GM21360 (cell line): ENCODE measurements at regions not wholly inside any gene's neighbourhood (a gene's known extent, or its start where the extent isn't known, plus 50 kb on each side); places are given as distances from the start of the nearest gene placed in this dataset.
"Not testable (repeated sequence)": the region's sequence is repeated elsewhere in the genome, so short reads cannot be mapped to it uniquely, and the experiment has no call there.

Experiments
- ATAC-seq: cut with Tn5 transposase; IDR thresholded peaks from one replicate; pipeline ENCODE4 v1.9.1; 2021; ENCODE audit warnings: mild to moderate bottlenecking, moderate library complexity; ENCODE audit not compliant: unreplicated experiment

- no peak for ATAC-seq
These were observed 1063.5 kb upstream of the NUDT12 start for GRCh38 chr5:104626122-104626521.

- ATAC-seq, result no peak
These were observed 1049.4 kb upstream of the NUDT12 start for GRCh38 chr5:104612005-104612404.

- no peak for ATAC-seq
These were observed 1048.7 kb upstream of the NUDT12 start for GRCh38 chr5:104611135-104611767.

- no peak for ATAC-seq
These were observed 1043.8 kb upstream of the NUDT12 start for GRCh38 chr5:104606258-104606829.

DNA sequence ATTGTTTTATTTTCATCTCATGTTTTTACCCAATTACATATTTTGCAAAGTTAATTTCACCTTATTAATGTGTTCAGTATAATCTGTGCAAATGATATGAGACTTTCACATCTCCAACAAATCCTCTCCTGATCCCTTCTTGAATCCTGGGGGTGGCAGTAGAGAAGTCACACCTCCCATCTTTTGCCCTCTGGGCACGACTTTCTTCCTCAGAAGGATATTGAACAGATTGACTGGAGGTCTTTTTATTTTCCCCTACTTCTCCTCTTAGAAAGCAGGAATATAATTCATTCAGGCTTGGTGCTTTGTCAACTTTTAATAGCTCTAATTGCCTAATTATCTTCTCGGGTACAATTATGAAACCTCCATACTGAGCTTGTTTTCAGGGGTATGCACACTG is 1037.1 kb upstream of the NUDT12 start:
- no peak for ATAC-seq

DNA sequence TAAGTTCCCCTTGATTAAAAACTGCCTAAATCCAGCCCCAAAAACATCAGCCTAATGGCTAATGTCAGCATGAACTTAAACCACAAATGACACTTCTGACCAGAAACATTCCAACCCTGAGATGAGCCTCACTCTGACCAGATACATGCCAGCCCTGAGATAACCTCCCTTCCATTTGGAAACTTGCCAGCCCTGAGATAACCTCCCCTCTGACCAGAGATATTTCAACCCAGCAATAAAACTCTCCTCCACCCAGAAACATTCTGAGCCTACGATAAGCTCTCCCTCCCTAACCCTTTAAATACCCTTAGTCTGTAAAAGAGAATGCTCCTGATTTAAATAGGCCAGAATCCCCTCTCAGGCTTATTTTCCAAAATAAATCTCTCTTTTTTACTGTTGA is 1035.7 kb upstream of the NUDT12 start:
- ATAC-seq, result no peak

DNA sequence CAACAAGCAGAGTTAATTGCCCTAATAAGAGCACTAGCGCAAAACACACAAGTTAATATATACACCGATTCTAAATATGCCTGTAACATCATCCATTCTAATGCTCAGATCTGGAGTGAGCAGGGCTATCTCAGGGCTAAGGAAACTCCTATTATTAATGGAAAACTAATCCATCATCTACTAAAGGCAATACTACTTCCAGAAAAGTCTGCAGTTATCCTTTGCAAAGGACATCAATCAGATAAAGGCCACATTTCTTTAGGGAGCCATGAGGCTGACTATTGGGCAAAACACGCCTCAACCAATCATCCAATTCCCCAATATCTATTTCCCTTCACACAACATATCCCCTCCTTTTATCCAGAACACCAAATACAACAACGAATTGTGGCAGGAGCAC is 1032.3 kb upstream of the NUDT12 start:
- ATAC-seq, result no peak

DNA sequence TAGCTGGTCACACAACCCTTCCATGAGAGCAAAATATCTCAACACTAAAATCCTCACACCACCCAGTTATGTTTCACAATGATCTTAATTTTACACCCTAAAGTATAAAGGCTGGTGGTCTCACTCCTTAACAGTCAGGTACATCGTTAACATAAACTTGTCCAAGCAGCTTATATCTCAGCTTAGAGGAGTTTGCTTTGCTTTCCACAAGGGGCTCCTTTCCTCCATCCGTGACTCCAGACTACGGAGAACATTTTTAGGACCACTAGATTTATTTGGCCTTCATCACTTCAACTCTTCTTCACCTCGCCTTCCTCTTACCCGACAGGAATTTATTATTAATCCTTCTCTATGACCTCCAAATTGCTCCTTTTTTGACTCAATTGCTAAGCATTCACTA is 1014.1 kb upstream of the NUDT12 start:
- no peak for ATAC-seq

- ATAC-seq, result no peak
These were observed 1011.5 kb upstream of the NUDT12 start for GRCh38 chr5:104573949-104574709.

DNA sequence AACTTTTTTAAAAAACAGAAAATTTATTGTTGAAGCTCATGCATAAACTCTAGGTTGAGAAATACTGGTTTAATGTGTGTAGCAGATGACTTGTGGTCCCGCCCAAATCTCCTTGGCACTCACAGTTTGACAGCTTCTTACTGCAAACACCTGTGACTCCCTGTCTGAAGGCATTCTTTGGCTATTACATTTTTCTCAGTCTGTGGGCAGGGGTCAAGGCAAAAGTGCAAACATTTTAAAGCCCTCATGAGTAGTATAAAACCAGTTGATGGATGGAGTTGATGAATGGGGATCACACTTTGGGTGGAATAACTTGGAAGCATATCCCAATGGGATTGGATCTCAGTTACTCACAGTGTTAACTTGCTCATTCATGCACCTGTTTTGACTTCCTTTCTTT is 1007.0 kb upstream of the NUDT12 start:
- no peak for ATAC-seq

- ATAC-seq, result no peak
These were observed 1001.9 kb upstream of the NUDT12 start for GRCh38 chr5:104564530-104564929.

DNA sequence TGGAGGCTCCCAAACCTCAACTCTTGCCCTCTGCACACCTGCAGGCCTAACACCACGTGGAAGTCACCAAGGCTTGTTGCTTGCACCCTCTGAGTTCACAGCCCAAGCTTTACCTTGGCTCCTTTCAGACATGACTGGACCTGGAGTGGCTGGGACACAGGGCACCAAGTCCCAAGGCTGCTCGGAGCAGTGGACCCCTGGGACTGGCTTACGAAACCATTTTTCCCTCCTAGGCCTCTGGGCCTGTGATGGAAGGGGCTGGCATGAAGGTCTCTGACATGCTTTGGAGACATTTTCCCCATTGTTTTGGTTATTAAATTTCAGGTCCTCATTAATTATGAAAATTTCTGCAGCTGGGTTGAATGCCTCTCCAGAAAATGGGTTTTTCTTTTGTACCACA is 994.4 kb upstream of the NUDT12 start:
- ATAC-seq, result no peak

DNA sequence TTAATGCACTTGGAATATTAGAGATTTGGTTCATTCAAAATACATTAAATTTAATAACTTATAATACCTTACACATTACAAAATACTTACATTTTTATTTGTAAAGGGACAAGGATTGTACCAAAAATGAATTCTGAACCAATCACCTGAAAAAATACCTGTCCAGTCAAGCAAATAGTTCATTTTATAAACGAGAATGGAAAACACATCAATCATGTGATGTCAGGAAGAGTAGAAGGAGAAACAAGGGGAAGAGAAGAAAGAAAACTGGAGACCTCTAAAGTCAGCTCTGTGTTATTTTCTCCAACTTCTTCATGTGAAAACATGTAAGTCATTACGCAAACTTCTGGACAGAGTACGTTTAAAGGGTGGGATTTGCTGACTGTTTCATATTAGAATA is 989.0 kb upstream of the NUDT12 start:
- no peak for ATAC-seq

GRCh38 chr5:104546871-104547270 is 984.3 kb upstream of the NUDT12 start:
- ATAC-seq, result not testable (repeated sequence)

DNA sequence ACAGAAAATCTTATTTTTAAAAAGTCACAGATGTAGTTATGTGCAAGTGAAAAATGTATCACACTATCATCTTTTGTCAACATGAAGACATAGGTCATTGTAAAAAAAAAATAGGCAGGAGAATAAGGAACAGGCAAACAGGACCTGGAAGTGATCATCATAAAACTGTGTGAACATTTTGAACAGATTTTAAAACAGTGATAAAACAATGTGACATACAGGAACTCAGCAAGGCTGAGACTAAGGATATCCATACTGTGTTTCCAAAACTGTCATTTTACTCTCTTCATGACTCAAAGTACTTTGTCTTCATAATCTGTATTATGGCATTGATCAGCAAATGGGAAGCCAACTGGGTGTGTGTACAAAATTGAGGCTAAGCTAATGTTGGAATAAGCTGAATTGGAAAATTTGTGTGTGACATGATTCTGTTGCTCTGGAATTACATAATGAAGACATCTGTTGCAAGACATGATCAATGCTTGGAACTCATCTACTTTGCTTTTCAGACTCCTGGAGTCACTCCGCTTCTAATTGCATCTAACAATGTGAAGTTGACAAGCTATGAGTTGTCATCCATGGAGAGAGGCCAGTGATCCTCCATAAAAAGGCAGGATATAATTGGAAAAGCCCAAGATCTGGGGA is 978.7 kb upstream of the NUDT12 start:
- no peak for ATAC-seq

GRCh38 chr5:104540448-104540847 is 977.9 kb upstream of the NUDT12 start:
- no peak for ATAC-seq

GRCh38 chr5:104539618-104540350 is 977.2 kb upstream of the NUDT12 start:
- ATAC-seq, result no peak

DNA sequence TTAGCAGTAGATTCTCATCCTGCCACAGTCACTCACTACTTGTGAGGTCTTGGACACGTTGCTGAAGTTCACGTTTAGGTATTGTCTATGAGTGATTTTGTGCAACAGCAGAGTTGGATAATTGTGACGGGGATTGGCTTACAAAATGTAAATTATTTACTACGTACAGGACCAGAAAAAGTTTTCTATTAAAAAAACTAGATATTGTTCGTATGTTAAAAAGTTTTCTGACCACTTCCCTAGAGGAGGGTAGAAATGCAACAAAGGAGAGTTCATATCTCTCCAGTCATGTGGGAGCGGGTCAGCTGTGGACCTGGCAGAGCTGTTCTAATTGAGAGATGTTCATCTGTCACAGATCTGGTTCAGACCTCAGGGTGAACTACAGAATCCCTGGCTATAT is 976.1 kb upstream of the NUDT12 start:
- ATAC-seq, result no peak

GRCh38 chr5:104533498-104533897 is 970.9 kb upstream of the NUDT12 start:
- ATAC-seq, result no peak

DNA sequence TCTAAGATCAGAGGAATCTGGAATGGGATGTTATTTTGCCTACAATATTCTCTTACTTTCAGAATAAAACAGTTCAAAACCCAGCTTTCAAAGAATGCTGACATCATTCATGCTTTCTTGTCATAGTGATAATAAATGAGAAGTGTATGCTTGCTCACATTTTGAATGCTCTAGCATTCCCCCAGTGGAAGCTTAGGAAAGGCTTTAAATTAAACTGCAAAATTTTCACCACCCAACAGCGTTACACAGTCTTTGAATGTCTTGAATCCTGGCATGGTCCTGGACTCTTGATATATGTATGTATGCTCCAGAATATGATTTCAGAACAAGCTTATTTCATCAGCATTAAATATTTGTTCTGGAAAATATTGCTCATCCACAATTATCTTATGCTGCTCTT is 964.3 kb upstream of the NUDT12 start:
- no peak for ATAC-seq

DNA sequence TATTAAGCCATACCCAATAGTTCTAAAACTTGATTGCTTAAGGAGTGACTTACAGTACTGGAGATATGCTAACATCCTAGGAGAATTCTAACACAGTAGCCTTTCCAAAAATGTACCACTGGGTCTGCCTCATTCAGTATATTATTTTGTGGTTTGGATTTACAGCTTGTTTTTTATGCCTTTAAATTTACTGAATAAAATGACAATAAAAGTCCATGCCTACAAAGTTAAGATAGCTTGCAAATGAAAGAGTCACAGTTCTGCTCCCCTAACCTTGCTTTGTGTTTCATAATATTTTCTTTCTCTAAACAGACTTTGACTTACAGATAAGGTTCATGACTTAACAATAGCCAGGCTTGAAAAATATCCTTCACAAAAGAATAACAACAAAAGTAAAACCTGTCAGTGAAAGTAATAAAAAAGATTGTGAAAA is 951.1 kb upstream of the NUDT12 start:
- ATAC-seq, result no peak
